Transverse colon (tissue), 4 donors: ENCODE measurements at regions not wholly inside any gene's neighbourhood (a gene's known extent, or its start where the extent isn't known, plus 50 kb on each side); places are given as distances from the start of the nearest gene placed in this dataset.

Source experiments
- EP300 ChIP-seq: sonication (generic); formaldehyde crosslinking; IDR thresholded peaks from one replicate; pipeline ENCODE4 v1.6.1; 2017; ENCODE audit warnings: antibody characterized with exemption, low read depth
- POLR2A ChIP-seq: fragments of 450-650 bp; IDR thresholded peaks from one replicate; pipeline ENCODE4 v1.6.1; 2016; ENCODE audit warnings: antibody characterized with exemption, mild to moderate bottlenecking, moderate library complexity
- POLR2AphosphoS5 ChIP-seq, 3 donors: sonication (generic); formaldehyde crosslinking; IDR thresholded peaks; one replicate each; pipeline ENCODE4 v1.6.1; 2016; ENCODE audit warnings: antibody characterized with exemption in 3 of 3
- TF ChIP-seq, protein P1 (sequence below), 5 experiments: fragments of 200-600 bp in 3 of 5; fragments of 450-650 bp in 2 of 5; sonication (generic) in 3 of 5; IDR thresholded peaks; 1 replicate in 2 of 5; 2 replicates in 3 of 5; pipeline ENCODE4 v1.5.1; 2016 to 2017; ENCODE audit warnings: antibody characterized with exemption in 5 of 5, inconsistent platforms in 3 of 5, mild to moderate bottlenecking in 2 of 5, moderate library complexity in 1 of 5

DNA sequence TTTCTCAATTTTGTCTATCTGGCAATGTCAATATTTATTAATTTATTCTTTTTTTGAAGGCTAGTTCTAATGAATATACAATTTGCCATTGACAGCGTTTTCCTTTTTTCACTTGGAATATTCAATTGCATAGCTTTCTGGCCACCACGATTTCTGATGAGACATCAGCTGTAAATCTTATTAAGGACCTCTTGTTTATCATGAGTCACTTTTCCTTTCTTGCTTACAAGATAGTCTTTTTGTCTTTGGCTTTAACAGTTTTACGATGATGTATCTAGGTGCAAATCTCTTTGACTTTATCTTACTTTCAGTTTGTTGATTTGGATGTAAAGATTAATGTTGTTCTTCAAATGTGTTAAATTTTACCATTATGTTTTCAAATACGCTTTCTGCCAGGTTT lies 991.6 kb upstream of the SLC10A2 start:
- TF ChIP-seq, protein P1, sequence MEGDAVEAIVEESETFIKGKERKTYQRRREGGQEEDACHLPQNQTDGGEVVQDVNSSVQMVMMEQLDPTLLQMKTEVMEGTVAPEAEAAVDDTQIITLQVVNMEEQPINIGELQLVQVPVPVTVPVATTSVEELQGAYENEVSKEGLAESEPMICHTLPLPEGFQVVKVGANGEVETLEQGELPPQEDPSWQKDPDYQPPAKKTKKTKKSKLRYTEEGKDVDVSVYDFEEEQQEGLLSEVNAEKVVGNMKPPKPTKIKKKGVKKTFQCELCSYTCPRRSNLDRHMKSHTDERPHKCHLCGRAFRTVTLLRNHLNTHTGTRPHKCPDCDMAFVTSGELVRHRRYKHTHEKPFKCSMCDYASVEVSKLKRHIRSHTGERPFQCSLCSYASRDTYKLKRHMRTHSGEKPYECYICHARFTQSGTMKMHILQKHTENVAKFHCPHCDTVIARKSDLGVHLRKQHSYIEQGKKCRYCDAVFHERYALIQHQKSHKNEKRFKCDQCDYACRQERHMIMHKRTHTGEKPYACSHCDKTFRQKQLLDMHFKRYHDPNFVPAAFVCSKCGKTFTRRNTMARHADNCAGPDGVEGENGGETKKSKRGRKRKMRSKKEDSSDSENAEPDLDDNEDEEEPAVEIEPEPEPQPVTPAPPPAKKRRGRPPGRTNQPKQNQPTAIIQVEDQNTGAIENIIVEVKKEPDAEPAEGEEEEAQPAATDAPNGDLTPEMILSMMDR (IDR thresholded peaks at IDR 0.05), result no peak
- TF ChIP-seq POLR2AphosphoS5 (IDR thresholded peaks at IDR 0.05) (no peak), EP300 (no peak), POLR2A (no peak)
